ENCODE measurements at regions not wholly inside any gene's neighbourhood (a gene's known extent, or its start where the extent isn't known, plus 50 kb on each side); places are given as distances from the start of the nearest gene placed in this dataset.

- Histone ChIP-seq H3K4me3 (ENCODE audit: low read length) (no peak overlapping the region), H3K27me3 (ENCODE audit: control insufficient read depth, insufficient read depth, low read length) (peaks cover 36% of the 10 kb centered on the region), H3K36me3 (ENCODE audit: control insufficient read depth, insufficient read depth, low read length) (no peaks in the 10 kb centered on the region), H3K27ac (ENCODE audit: low read length) (no peak overlapping the region), H3K4me1 (ENCODE audit: control insufficient read depth, insufficient read depth, low read length) (no peaks in the 10 kb centered on the region), H3K9me3 (replicated peaks; ENCODE audit: control insufficient read depth, low read depth, low read length) (no peaks in the 10 kb centered on the region)
- no peak for DNase-seq
Measured at GRCh38 chrX:39145859-39146258, 344.6 kb downstream of the MID1IP1 start.

DNA sequence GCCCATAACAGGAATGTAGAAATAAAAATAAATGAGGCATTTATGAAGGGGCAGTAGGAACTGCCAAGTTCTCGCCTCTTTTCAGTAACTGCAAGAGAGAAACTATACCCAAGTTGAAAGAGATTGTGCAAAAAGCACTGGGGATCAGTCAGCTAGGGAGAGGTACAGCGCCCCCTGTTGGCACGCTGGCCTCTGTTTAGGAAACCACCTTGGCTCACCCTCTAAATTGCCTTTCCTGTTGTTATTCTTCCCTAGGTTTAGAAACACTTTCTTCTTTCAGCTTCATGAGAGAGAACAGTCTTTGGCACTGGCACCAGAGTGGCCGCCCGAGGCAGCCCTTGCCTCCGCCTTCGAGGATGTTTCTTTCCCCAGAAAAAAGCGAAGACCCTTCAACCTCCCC, 348.5 kb downstream of the MID1IP1 start:
- Histone ChIP-seq H3K9me3 (replicated peaks; ENCODE audit: control insufficient read depth, low read depth, low read length) (no peaks in the 10 kb centered on the region), H3K27ac (ENCODE audit: low read length) (no peak overlapping the region), H3K4me1 (ENCODE audit: control insufficient read depth, insufficient read depth, low read length) (peaks cover 4% of the 10 kb centered on the region), H3K4me3 (ENCODE audit: low read length) (no peak overlapping the region), H3K27me3 (ENCODE audit: control insufficient read depth, insufficient read depth, low read length) (peaks cover 30% of the 10 kb centered on the region), H3K36me3 (ENCODE audit: control insufficient read depth, insufficient read depth, low read length) (no peaks in the 10 kb centered on the region)
- peak; percentile 57 for DNase-seq
- 13% methylated on average over 6 of the region's 8 CpGs for WGBS (ENCODE audit: insufficient coverage)

- no peaks in the 10 kb centered on the region for H3K9me3 ChIP-seq (replicated peaks; ENCODE audit: control insufficient read depth, low read depth, low read length)
- DNase-seq: no peak
- peaks cover 4% of the 10 kb centered on the region for H3K4me1 ChIP-seq (ENCODE audit: control insufficient read depth, insufficient read depth, low read length)
- H3K36me3 ChIP-seq (ENCODE audit: control insufficient read depth, insufficient read depth, low read length): no peaks in the 10 kb centered on the region
- no CpG with 5 or more reads among the region's 5 CpGs for WGBS (ENCODE audit: insufficient coverage)
- no peak overlapping the region for H3K27ac ChIP-seq (ENCODE audit: low read length)
- H3K4me3 ChIP-seq (ENCODE audit: low read length): no peak overlapping the region
- peaks cover 29% of the 10 kb centered on the region for H3K27me3 ChIP-seq (ENCODE audit: control insufficient read depth, insufficient read depth, low read length)
Measured at GRCh38 chrX:39150220-39150619, 349.0 kb downstream of the MID1IP1 start.

DNA sequence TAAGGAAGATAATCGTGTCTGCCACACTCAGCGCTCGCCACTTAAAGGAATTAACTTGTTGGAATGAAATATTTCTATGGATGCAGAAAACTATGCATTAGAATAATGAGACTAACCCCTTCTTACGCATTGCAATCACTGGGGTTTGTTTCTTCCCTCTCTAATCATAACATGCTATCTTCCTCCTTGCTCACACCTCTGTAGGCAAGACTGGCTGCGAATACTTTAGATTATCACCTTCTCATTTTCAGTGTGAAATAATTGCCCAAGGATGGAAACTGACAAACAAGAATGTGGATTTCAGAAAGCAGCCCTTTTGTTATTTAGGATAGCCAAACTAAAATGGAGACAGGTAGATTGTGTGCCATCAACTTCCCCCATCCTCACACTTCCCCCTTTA, 349.4 kb downstream of the MID1IP1 start:
- H3K4me1 ChIP-seq (ENCODE audit: control insufficient read depth, insufficient read depth, low read length): peaks cover 4% of the 10 kb centered on the region
- no peaks in the 10 kb centered on the region for H3K9me3 ChIP-seq (replicated peaks; ENCODE audit: control insufficient read depth, low read depth, low read length)
- DNase-seq: no peak
- no CpG with 5 or more reads among the region's 5 CpGs for WGBS (ENCODE audit: insufficient coverage)
- H3K27ac ChIP-seq (ENCODE audit: low read length): no peak overlapping the region
- H3K36me3 ChIP-seq (ENCODE audit: control insufficient read depth, insufficient read depth, low read length): no peaks in the 10 kb centered on the region
- peaks cover 28% of the 10 kb centered on the region for H3K27me3 ChIP-seq (ENCODE audit: control insufficient read depth, insufficient read depth, low read length)
- H3K4me3 ChIP-seq (ENCODE audit: low read length): no peak overlapping the region

- peaks cover 4% of the 10 kb centered on the region for H3K4me1 ChIP-seq (ENCODE audit: control insufficient read depth, insufficient read depth, low read length)
- no peak for DNase-seq
- H3K27me3 ChIP-seq (ENCODE audit: control insufficient read depth, insufficient read depth, low read length): peaks cover 21% of the 10 kb centered on the region
- WGBS (ENCODE audit: insufficient coverage): 20% methylated on average over 5 of the region's 7 CpGs
- H3K4me3 ChIP-seq (ENCODE audit: low read length): no peak overlapping the region
- H3K36me3 ChIP-seq (ENCODE audit: control insufficient read depth, insufficient read depth, low read length): no peaks in the 10 kb centered on the region
- H3K9me3 ChIP-seq (replicated peaks; ENCODE audit: control insufficient read depth, low read depth, low read length): no peaks in the 10 kb centered on the region
- no peak overlapping the region for H3K27ac ChIP-seq (ENCODE audit: low read length)
Measured at GRCh38 chrX:39152106-39152649, 350.9 kb downstream of the MID1IP1 start.

GRCh38 chrX:39156051-39156450, 354.8 kb downstream of the MID1IP1 start:
- H3K27ac ChIP-seq (ENCODE audit: low read length): no peak overlapping the region
- H3K36me3 ChIP-seq (ENCODE audit: control insufficient read depth, insufficient read depth, low read length): no peaks in the 10 kb centered on the region
- H3K9me3 ChIP-seq (replicated peaks; ENCODE audit: control insufficient read depth, low read depth, low read length): no peaks in the 10 kb centered on the region
- H3K27me3 ChIP-seq (ENCODE audit: control insufficient read depth, insufficient read depth, low read length): peaks cover 17% of the 10 kb centered on the region
- H3K4me3 ChIP-seq (ENCODE audit: low read length): no peak overlapping the region
- H3K4me1 ChIP-seq (ENCODE audit: control insufficient read depth, insufficient read depth, low read length): peaks cover 11% of the 10 kb centered on the region
- DNase-seq: no peak

GRCh38 chrX:39157006-39157405, 355.7 kb downstream of the MID1IP1 start:
- no peak overlapping the region for H3K27ac ChIP-seq (ENCODE audit: low read length)
- no peak for DNase-seq
- peaks cover 21% of the 10 kb centered on the region for H3K27me3 ChIP-seq (ENCODE audit: control insufficient read depth, insufficient read depth, low read length)
- H3K9me3 ChIP-seq (replicated peaks; ENCODE audit: control insufficient read depth, low read depth, low read length): no peaks in the 10 kb centered on the region
- H3K4me3 ChIP-seq (ENCODE audit: low read length): no peak overlapping the region
- peaks cover 10% of the 10 kb centered on the region for H3K4me1 ChIP-seq (ENCODE audit: control insufficient read depth, insufficient read depth, low read length)
- WGBS (ENCODE audit: insufficient coverage): 29% methylated on average over 1 of the region's 5 CpGs
- no peaks in the 10 kb centered on the region for H3K36me3 ChIP-seq (ENCODE audit: control insufficient read depth, insufficient read depth, low read length)

DNA sequence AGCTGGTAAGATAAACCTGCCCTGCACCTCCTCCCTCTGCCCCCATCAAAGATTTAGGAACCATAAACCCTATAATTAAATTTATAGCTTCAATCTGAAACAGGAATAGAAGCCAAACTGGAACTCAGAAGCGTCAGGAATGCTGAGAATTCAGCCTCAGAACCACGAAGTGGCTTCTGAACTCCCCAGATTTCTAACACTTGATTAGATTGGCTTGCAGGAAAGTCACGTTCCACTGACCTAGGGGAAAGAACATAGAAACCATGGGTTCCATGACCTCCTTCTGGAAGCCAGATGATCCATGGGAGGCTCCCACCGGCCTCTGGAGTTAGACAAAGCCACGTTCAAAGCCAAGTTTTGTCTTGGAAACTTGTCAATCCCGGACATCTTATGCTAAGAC, 356.5 kb downstream of the MID1IP1 start:
- no peaks in the 10 kb centered on the region for H3K36me3 ChIP-seq (ENCODE audit: control insufficient read depth, insufficient read depth, low read length)
- peaks cover 25% of the 10 kb centered on the region for H3K27me3 ChIP-seq (ENCODE audit: control insufficient read depth, insufficient read depth, low read length)
- 15% methylated on average over 6 of the region's 6 CpGs for WGBS (ENCODE audit: insufficient coverage)
- H3K4me1 ChIP-seq (ENCODE audit: control insufficient read depth, insufficient read depth, low read length): peaks cover 9% of the 10 kb centered on the region
- DNase-seq: peak; percentile 34
- H3K4me3 ChIP-seq (ENCODE audit: low read length): no peak overlapping the region
- no peaks in the 10 kb centered on the region for H3K9me3 ChIP-seq (replicated peaks; ENCODE audit: control insufficient read depth, low read depth, low read length)
- no peak overlapping the region for H3K27ac ChIP-seq (ENCODE audit: low read length)

DNA sequence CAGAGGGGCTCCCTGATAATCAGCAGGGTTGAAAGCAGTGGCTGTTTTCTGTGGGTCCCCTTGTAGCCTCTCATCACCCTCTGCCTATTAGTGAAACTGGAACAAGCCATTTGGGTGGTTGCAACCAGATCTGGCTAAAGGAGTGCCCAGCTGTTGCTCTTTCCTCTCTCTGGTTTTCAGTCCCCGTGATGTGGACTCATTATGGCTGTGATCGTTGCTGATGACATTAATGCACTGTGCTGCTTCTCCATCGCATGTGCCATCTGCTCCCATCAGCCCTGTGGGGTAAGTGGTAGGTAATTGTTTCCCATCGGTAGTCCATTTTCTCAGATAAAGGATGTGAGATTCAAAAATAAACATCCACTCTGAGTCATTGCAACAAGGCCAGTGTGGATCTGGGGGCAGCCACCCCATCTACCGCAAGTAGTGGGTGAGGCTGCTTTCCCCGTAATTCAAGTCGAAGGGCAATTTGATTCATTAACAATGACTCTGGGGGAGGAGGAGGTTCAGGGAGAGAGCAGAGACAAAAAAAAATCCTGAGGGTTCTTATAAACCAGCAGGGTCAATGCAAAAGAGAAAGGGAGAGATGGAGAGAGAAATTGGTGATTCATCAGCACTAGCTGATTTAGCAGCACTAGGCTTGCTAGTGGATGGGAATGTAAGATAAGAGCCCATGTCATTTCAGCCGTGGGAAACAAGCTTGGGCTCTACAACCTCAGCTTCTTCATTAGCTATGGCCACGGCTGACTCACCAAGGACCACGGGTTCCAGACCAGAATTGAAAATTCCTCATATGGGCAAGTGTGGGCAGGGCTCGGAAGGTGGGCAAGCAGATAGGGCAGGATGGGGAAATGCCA, 357.8 kb downstream of the MID1IP1 start:
- H3K4me1 ChIP-seq (ENCODE audit: control insufficient read depth, insufficient read depth, low read length): peaks cover 9% of the 10 kb centered on the region
- H3K27me3 ChIP-seq (ENCODE audit: control insufficient read depth, insufficient read depth, low read length): peaks cover 30% of the 10 kb centered on the region
- no peaks in the 10 kb centered on the region for H3K36me3 ChIP-seq (ENCODE audit: control insufficient read depth, insufficient read depth, low read length)
- H3K27ac ChIP-seq (ENCODE audit: low read length): no peak overlapping the region
- H3K4me3 ChIP-seq (ENCODE audit: low read length): no peak overlapping the region
- 73% methylated on average over 5 of the region's 11 CpGs for WGBS (ENCODE audit: insufficient coverage)
- no peak for DNase-seq
- no peaks in the 10 kb centered on the region for H3K9me3 ChIP-seq (replicated peaks; ENCODE audit: control insufficient read depth, low read depth, low read length)

DNA sequence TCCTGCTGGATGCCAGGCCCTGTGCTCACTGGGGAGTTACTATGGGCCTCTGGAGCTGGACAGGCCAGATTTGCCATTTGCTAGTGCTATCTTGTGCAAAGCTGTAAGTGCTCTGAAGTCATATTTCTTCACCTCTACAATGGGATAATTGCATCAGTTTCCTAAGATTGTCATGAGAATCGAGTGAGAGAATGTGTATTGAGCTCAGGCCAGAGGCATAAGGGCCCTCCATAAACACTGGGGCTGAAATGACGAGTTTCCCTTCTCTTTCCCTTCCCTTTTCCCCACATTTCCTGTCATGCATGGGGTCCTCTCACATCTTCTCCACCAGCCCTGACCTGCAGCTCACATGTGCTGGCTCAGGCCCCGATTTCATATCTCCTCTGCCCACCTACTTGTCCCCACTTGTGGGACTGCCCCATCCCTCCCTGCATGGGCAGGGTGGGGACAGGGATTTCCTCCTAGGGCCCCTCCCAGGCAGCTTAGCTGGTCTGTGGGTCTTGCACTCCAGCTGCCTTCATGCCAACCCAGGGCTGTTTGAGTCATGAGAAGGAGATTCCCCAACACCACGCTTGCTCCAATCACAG, 358.8 kb downstream of the MID1IP1 start:
- no peak for DNase-seq
- peaks cover 35% of the 10 kb centered on the region for H3K27me3 ChIP-seq (ENCODE audit: control insufficient read depth, insufficient read depth, low read length)
- H3K36me3 ChIP-seq (ENCODE audit: control insufficient read depth, insufficient read depth, low read length): no peaks in the 10 kb centered on the region
- H3K4me1 ChIP-seq (ENCODE audit: control insufficient read depth, insufficient read depth, low read length): peaks cover 9% of the 10 kb centered on the region
- no peak overlapping the region for H3K27ac ChIP-seq (ENCODE audit: low read length)
- no peaks in the 10 kb centered on the region for H3K9me3 ChIP-seq (replicated peaks; ENCODE audit: control insufficient read depth, low read depth, low read length)
- H3K4me3 ChIP-seq (ENCODE audit: low read length): no peak overlapping the region
- 45% methylated on average over 2 of the region's 4 CpGs for WGBS (ENCODE audit: insufficient coverage)

All from muscle of leg (tissue), 3 donors.